Left hindlimb (tissue), 1 donor: ENCODE measurements at regions not wholly inside any gene's neighbourhood (a gene's known extent, or its start where the extent isn't known, plus 50 kb on each side); places are given as distances from the start of the nearest gene placed in this dataset.
"Not testable (repeated sequence)": the region's sequence is repeated elsewhere in the genome, so short reads cannot be mapped to it uniquely, and the experiment has no call there.

Source experiments
- DNase-seq: peaks from one replicate; pipeline ENCODE4 v3.0.0-alpha.2; 2018

DNA sequence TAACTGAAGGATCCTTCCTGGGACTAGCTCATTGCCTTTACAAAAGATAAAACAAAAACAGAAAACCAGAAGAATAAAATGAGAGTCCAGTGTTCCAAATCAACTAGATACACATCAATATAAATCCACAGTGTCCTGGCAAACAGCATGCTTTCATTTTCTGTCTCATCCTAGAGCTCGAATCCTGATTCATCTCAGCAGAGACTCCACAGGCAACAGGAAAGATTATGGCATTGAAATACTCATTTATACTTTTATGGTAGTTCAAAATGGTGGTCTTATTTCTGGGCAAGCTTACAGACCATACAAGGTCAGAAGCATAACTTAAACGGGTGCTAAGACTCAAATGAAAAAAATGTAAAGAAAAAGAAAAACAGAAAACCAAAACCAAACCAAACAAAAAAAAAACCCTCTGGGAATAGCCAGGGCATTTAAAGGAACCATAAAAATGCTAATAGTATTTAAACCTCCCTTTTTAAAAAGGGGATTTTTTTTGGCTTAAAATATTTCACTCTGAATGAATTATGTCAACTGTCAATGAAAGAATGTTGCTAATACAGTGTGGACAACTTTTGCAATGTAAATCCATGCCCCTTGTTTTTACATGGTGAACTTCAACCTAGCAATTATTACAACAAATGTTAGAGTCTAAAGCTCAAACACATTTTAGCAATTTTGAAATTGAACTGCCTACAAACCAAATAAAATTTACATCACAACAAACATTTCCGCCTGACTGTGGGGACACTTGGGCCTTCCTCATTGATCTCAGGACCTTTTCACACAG, 57.9 kb downstream of the GPR101 start:
- no peak for DNase-seq

DNA sequence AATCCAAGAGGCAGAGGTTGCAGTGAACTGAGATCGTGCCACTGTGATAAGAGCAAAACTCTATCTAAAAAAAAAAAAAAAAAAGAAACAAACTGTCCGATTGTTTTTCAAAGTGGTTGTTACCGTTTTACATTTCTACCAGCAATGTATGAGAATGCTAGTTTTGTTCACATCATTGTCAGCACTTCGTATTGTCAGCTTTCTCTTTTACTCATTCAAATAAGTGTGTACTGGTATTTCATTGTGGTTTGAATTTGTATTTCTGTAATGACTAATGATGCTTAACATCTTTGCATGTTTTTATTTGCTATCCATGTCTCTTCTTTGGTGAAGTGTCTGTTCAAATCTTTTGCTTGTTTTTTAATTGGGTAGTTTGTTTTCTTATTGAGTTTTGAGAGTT, 65.8 kb downstream of the GPR101 start:
- DNase-seq: no peak

DNA sequence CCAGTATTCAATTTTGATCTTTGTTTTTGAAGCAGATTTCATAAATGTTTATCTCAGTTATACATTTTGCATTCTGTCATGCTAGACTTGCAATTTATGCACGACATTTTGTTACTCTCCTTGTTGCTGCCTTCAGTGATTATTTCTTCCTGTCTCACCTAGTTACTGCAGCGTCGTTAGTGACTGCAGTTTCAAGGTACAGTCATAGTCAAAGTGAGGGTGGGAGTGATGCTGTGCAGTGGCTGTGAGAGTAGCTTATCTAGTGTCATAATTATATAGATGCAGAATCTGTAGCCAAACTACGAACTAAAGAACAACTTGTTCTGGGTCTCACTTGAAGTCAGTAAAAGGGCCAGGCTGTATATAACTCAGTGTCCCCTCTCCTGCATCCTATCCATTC, 69.8 kb downstream of the GPR101 start:
- DNase-seq: no peak

DNA sequence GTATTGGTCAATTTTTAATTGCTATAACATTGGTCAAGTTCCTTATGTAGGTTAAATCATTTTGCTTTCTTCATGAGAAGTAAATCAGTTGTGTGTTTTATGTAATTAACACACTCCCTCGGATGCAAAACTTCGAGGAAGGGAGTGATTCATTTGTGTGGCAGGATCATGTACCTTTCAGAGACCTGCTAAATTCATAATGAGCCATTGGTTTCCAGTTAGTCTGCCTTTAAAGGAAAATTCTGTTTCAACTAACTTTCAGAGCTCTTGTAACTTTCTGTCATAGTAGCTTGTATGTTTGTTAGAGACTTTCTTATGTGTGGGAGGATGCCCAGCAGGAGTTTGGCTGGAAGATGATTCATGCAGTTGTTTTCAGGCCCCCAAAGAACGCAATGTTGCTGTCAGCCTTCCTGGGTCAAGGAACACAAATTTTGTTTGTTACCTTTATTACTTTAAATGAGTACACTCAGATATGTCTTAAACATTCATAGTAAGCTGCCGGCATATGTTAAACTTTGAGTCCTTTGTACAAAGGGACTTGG, 72.1 kb downstream of the GPR101 start:
- no peak for DNase-seq

DNA sequence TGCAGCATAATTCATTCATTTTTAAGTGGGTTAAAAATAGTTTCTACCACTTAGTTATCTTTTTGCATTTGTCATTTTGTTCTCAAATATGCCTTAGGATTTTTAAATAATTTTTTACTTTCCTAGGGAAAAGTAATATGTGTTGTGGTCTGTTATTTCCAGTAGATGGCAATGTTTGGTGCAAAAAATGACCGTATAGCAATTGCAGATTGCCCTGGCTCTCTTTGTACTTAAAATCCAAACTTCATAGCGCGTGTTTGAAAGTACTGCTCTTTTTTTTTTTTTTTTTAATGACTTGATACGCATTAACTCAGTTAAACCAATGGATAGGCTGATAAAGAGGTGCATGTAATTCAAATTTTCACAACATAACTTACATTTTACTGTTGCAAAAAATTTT, 74.4 kb upstream of the RBMX start:
- no peak for DNase-seq

DNA sequence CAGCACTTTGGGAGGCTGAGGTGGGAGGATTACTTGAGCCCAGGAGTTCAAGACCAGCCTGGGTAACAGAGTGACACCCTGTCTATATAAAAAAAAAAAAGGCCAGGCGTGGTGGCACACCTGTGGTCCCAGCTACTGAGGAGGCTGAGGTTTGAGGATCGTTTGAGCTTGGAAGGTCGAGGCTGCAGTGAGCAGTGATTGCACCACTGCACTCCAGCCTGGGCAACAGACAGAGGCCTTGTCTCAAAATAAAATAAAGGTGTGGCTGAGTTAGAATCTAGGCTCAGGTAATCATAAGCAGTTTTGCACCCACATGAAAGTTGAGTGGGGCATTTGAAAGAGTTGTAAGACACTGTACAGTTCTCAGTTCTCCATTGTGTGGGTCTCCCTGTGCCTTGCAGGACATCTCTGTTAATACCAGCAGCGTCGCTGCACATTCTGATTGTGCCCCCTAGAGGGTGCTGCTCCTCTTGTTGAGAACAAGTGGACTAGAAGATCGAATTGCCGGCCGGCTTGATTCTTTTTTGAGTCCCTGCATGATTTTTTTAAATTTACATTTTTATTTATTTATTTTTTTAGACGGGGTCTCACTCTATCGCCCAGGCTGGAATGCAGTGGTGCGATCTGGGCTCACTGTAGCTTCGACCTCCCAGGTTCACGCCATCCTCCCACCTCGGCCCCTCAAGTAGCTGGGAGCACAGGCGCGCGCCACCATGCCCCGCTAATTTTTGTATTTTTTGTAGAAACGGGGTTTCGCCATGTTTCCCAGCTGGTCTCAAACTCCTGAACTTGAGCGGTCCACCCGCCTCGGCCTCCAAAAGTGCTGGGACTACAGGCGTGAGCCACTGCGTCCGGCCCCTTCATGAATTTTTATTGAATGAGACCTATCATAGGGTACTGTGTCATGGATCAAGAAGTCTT, 73.6 kb upstream of the RBMX start:
- peak; percentile 39 for DNase-seq

DNA sequence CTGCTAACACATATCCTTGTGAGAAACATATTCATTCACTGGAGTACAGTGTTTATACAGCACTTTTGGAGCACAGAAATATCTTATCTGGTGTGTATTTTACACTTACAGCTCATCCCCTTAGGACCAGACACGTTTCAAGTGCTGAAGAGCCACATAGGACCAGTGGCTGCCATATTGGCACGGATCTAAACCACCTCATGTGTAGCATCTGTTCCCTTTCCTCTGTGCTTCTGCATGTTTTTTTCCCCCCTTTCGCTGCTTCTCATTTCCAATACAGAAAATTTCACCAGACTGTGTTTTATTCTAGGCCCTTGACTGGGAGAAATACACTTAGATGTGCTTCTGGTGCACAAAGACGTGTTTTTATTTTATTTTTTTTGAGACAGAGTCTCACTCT, 69.7 kb upstream of the RBMX start:
- no peak for DNase-seq

DNA sequence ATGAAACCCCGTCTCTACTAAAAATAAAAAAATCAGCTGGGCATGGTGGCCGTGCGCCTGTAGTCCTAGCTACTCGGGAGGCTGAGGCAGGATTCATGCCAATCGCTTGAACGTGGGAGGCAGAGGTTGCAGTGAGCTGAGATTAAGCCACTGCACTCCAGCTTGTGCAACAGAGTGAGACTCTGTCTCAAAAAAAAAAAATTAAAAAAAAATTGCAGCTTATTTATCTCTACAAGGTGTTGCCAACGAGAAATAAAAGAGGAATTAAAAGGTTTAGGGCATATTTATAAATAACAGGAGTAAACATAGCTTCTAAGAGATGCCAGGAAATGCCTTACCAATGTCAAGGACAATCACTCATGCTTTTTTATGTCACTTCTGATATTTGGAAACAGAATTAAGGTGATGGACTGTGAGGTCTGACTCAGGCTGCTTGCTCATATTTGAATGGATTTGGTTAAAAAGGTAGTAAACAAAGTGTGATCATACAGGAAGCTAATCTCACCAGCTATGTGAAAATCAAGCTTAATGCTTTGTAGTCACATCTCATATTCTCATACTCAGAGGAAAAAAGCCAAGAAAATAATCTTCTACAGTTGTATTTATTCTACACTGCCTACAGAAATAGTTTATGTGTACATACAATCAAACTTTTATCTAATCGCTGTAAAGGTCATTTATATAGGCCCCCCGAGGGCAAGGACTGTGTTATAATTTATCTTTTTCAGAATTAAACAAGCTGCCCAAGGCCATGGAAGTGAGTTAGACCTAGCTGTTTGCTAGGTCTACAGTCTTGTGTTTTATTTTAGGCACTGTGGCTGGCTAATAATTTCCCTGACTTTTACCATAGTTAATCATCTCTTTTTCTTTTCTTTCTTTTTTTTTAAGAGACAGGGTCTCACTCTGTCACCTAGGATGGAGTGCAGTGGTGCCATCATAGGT, 61.1 kb upstream of the RBMX start:
- no peak for DNase-seq

DNA sequence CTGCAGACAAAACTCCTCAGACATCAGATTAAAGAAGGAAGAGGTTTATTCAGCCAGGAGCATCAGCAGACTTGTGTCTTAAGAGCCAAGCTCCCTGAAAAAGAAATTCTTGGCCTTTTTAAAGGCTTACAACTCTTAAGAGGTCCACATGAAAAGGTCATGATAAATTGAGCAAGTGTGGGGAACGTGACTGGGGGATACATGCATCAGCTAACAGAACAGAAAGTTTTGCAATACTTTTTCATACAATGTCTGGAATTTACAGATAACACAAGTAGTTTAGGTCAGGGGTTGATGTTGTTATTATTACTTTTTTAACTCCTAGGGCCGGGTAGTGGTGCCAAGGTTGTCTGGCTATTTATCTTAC, 55.6 kb upstream of the RBMX start:
- no peak for DNase-seq

DNA sequence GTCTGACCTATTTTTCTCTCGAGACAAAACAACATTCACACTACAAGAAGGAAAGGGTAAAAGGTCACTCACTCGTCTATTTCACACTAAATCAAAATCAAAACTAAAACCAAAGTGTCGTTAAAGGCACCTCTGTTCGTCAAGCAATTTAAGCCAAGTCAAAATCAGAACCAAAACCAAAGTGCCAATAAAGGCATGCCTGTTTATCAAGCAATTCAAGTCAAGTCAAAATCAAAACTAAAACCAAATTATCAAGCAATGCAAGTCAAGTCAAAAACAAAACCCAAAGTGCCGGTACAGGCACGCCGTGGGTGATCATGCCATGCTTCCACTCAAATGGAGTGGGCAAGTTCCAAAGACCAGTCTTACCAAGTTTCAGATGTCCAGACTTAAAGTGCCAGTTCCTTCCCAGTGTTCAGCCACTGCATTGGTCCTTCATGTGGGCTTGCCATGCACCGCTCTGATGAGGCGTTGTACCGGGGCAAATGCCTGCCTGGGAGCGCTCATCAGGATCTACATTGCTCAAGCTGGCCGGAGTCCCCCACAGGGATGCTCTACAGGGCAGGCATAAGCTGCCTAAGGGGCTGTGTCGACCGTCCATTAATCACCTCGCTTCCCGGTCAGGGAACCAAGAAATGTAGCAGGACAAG, 55.1 kb upstream of the RBMX start:
- DNase-seq: not testable (repeated sequence)

DNA sequence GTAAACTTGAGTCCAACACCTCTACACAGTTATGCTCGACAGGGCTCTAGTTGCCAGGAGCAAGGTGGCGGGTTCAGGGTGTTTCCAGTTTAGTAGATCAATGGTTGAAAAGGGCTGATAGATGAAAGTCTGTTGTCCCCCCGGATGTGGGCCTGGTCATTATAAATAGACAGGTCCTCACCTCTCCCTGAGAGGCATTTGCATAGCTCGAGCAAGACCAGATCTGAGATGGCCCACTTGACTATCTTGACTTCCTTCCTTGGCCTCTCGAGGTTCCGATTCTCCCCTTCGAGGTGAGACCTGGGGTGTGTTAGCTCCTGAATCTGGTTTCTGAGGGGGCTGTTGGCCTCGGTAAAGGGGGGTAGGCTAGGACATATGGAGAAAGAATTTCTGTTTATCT, 54.1 kb upstream of the RBMX start:
- DNase-seq: not testable (repeated sequence)

DNA sequence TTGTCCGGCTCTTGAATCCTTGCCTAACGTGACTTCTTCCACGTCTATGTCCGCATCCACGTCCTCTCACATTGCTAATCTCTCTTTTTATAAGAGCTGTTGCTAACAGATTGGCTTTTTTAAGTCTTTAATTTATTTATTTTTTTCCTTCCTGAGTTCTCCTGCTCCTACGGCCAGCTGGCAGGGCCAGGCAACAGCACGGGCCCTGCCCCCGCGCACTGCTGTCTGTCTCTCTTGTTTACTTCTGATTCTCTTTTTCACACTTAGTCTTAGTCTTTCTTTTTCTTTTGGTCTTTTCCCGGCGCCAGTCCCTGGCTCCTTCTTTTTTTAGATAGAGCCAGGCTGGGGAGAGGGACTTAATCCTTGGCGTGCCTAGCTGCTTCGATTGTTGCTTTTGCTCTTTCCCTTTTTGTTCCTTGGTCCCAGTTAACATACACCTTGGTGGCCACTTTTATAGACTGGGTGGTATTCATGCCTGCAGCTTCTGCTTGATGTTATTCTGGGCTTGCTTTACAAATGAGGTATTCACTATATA, 53.2 kb upstream of the RBMX start:
- no peak for DNase-seq

DNA sequence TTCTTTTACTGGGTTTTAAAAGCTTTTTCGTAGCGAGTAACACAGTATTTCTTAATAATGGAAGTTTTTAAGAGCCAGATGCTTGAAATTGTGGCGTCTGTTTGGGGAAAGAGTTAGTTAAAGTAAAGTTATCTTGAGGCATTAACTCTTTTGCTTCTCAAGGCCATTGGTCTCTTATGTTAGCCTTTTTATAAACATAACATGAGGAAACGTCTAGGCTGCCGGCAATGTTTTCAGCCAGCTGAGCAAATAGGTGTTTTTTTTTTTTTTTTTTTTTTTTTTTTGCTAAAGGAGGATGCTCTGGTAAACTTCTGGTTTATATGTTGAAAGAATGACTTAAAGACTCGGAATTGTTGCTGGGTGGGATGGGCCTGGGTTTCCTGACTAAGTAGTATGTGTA, 51.1 kb upstream of the RBMX start:
- no peak for DNase-seq
